NB4 (cell line): ENCODE measurements at regions not wholly inside any gene's neighbourhood (a gene's known extent, or its start where the extent isn't known, plus 50 kb on each side); places are given as distances from the start of the nearest gene placed in this dataset.
A peak's percentile ranks its signal among the peaks of the same experiment; 100 is the strongest.

ENCODE experiments used
- DNase-seq: peaks from one replicate; pipeline ENCODE4 v3.0.0; 2010; ENCODE audit warnings: low read depth
- H3K4me3 ChIP-seq: one replicate; pipeline ENCODE4 v1.5.1; 2011; ENCODE audit warnings: mild to moderate bottlenecking, low read depth, low read length, moderate library complexity
- MYC ChIP-seq: IDR thresholded peaks from 2 replicates; pipeline ENCODE4 v1.6.1; 2011; ENCODE audit warnings: low read depth, low read length
- POLR2A ChIP-seq: IDR thresholded peaks from 2 replicates; pipeline ENCODE4 v1.6.1; 2011; ENCODE audit warnings: mild to moderate bottlenecking; ENCODE audit not compliant: insufficient read length; ENCODE audit errors: extremely low read depth
- TF ChIP-seq, protein P1 (sequence below): IDR thresholded peaks from 2 replicates; pipeline ENCODE4 v1.6.1; 2011; ENCODE audit warnings: low read depth, low read length
- TF ChIP-seq, protein P2 (sequence below): IDR thresholded peaks from one replicate; pipeline ENCODE4 v1.5.1; 2012; ENCODE audit warnings: low read depth, low read length

DNA sequence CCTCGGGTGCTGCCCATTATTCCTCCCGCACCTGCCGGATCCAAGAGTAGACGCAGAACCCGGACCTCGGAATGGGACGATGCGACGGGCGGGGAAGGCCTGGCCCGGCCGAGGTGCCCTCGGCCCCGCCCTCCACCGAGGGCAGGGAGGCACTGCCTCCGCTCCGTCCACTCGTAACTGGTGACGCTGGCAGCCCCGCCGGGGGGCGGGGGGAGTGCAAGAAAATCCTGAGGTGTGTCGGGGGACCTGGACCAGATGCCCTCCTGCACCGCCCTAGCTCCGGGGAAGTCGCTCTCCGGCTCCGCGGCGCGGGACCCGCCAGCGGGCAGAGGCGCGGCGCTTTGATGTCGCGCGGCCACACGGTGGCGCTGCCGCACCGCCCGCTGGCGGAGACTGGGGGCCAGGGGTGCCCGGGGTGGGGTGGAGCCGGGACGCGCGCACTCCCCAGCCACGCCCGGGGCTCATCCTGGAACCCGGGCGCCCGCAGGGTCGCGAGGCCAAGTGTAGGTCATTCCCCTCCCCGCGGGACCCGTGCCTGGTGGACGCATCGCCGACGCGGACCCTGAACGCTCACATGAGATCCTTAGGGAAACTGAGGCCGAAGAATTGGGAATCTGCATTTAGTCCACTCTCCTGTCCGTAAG lies 202.8 kb downstream of the TTC8 start:
- H3K4me3 ChIP-seq: no peak overlapping the region
- TF ChIP-seq, protein P1, sequence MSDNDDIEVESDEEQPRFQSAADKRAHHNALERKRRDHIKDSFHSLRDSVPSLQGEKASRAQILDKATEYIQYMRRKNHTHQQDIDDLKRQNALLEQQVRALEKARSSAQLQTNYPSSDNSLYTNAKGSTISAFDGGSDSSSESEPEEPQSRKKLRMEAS: no peak
- TF ChIP-seq, protein P2, sequence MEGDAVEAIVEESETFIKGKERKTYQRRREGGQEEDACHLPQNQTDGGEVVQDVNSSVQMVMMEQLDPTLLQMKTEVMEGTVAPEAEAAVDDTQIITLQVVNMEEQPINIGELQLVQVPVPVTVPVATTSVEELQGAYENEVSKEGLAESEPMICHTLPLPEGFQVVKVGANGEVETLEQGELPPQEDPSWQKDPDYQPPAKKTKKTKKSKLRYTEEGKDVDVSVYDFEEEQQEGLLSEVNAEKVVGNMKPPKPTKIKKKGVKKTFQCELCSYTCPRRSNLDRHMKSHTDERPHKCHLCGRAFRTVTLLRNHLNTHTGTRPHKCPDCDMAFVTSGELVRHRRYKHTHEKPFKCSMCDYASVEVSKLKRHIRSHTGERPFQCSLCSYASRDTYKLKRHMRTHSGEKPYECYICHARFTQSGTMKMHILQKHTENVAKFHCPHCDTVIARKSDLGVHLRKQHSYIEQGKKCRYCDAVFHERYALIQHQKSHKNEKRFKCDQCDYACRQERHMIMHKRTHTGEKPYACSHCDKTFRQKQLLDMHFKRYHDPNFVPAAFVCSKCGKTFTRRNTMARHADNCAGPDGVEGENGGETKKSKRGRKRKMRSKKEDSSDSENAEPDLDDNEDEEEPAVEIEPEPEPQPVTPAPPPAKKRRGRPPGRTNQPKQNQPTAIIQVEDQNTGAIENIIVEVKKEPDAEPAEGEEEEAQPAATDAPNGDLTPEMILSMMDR: peak; percentile 49
- DNase-seq: peak; percentile 51

DNA sequence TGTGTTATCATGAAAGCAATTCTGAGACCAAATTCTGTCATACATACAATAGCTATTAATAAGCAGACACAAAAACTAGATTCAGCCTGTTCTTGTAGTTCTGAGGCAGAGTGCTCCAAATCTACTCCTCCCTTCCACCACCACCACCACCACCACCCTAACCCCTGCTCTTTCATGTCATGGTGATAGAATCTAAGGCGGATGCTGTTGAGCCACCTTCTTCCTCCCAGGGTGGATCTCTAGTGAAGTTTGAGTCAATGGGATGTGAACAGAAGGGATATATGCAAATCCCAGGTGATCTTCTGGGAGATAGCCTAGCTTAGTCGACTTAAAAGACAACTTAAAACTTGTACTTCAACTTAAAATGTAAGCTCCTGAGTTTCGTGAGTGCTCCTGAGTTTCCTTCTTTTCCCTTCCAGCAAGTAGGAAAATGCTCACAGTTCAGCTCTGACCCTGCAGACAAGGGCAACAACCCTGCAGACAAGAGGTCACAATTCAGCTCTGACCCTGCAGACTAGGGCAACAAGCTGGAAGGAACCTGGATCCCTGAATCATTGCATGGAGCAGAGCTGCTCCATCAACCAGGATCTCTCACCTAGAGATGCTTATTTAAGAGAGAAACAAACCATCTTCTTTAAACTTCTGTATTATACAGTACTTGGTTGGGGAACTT lies 204.1 kb downstream of the TTC8 start:
- TF ChIP-seq POLR2A (no peak), MYC (no peak)
- TF ChIP-seq, protein P2: no peak
- TF ChIP-seq, protein P1: no peak
- no peak for DNase-seq
- H3K4me3 ChIP-seq: no peak overlapping the region

DNA sequence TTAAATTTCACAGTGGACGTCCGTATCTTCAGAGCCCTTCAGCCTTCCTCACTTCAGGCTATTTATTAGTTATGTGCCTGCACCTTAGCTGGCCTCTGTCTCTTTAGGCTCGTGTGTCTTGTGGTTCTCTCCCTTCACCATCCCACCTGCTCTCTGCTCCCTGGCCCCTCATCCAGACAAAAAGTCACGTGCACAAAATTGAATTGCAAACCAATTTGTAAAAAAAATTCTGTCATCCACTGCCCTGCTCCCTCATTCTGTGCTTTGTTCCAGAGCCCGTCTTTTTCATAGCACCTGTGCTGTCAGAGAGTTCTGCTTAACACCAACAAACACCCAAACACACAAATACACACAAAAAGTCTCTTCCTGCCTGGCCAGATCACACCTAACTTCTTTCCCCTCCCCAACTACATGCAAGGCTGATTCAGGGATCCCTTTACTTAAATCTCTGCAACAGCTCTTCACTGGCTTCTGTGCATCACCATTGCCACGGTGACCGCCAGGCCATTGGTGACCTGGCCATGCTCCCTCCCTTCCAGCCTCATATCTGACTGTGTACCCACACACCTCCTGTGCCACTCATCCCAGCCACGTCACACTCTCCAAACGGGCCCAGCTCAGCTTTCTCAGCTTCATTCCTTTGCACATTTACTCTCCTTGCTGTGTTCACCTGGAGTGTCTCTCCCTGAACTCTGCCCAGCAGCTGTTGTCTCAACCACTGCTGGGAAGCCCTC lies 205.7 kb downstream of the TTC8 start:
- DNase-seq: no peak
- TF ChIP-seq POLR2A (no peak), MYC (no peak)
- TF ChIP-seq, protein P1: no peak
- TF ChIP-seq, protein P2: no peak
- H3K4me3 ChIP-seq: no peak overlapping the region

DNA sequence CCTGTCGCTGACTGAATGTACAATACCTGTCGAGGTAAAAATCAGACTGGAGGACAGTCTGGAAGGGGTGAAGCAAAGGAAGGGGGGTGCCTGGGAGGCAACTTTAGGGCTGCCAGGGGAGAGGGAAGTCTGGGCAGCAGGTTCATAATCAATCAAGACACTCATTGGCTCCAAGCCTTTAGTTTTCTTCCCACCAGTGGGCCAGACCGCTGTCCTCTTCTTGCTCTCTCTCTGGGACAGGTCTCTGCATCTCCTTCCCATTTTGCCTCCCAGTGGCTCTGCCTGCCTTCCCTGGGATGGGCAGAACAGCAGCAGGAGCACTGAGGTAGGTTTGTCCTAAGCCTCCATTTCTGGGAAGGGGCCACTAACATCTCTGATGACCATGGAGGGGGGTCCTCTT lies 206.5 kb downstream of the TTC8 start:
- DNase-seq: no peak
- no peak overlapping the region for H3K4me3 ChIP-seq
- TF ChIP-seq, protein P1: no peak
- TF ChIP-seq MYC (no peak), POLR2A (no peak)
- TF ChIP-seq, protein P2: no peak

DNA sequence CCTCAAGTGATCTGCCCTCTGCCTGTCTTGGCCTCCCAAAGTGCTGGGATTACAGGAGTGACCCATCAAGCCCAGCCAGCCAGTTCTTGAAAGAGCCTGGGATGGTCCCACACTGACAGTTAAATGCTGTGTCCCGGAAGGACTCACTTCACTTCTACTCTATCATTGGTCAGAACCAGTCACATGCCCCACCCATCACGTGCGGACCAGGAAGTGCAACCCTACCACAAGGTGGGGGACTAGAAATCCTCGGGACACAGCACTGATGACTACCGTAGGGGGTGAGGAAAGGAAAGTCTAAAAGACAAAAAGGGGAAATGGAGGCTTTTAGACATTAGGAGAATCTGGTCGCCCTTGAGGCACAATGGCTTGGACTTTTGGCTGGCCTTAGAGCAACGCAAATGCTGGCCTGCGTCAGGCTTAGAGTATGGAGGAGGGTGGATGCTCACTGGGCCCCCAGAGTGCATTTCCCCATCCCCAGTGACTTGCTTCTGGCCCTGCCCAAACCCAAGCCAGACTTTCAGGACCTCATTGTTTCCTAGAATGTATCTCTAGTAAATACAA lies 207.7 kb downstream of the TTC8 start:
- no peak overlapping the region for H3K4me3 ChIP-seq
- peak; percentile 11 for DNase-seq
- TF ChIP-seq MYC: no peak
- TF ChIP-seq POLR2A: no peak
- TF ChIP-seq, protein P1: no peak
- TF ChIP-seq, protein P2: no peak
